ENCODE measurements at regions not wholly inside any gene's neighbourhood (a gene's known extent, or its start where the extent isn't known, plus 50 kb on each side); places are given as distances from the start of the nearest gene placed in this dataset.

GRCh38 chr12:127681151-127681754 is 585.7 kb upstream of the TMEM132C start:
- no peaks in the 10 kb centered on the region for H3K9me3 Mint-ChIP-seq (ENCODE audit: low read depth)
- no peaks in the 10 kb centered on the region for H3K4me1 Mint-ChIP-seq (ENCODE audit: low read depth)
- TF ChIP-seq CTCF (IDR thresholded peaks at IDR 0.05; ENCODE audit: unreplicated experiment) = no peak
- no peak overlapping the region for H3K27ac Mint-ChIP-seq
- H3K36me3 Mint-ChIP-seq (ENCODE audit: insufficient read depth) = no peaks in the 10 kb centered on the region
- H3K27me3 Mint-ChIP-seq = peaks cover 4% of the 10 kb centered on the region
- DNase-seq (ENCODE audit: low spot score, unreplicated experiment) = no peak
- no peak overlapping the region for H3K4me3 Mint-ChIP-seq (ENCODE audit: low read depth)

GRCh38 chr12:127685491-127685890 is 581.5 kb upstream of the TMEM132C start:
- Mint-ChIP-seq H3K27ac (no peak overlapping the region), H3K4me3 (ENCODE audit: low read depth) (no peak overlapping the region), H3K27me3 (peaks cover 4% of the 10 kb centered on the region), H3K36me3 (ENCODE audit: insufficient read depth) (no peaks in the 10 kb centered on the region), H3K4me1 (ENCODE audit: low read depth) (peaks cover 2% of the 10 kb centered on the region), H3K9me3 (ENCODE audit: low read depth) (no peaks in the 10 kb centered on the region)
- TF ChIP-seq CTCF (IDR thresholded peaks at IDR 0.05; ENCODE audit: unreplicated experiment) = no peak
- no peak for DNase-seq (ENCODE audit: low spot score, unreplicated experiment)

DNA sequence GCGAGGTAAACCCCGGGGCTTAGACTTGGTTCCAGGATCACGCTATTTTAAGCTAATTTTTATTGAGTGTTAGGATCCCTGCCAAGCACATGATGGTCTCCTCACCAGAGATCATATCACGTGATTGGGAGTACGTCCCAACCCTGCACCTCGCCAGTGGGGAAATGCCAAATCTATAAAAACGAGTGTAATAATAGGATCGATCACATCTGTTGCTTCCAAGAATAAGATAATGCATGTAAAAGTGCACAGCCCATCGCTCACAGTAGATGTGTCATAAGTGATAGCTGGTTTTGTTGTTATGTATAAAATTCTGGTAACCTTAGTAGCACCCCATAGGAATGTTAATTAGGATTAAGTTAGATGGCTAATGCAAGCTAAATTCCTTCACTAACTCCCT is 581.0 kb upstream of the TMEM132C start:
- H3K27me3 Mint-ChIP-seq = peaks cover 4% of the 10 kb centered on the region
- H3K9me3 Mint-ChIP-seq (ENCODE audit: low read depth) = no peaks in the 10 kb centered on the region
- no peak for DNase-seq (ENCODE audit: low spot score, unreplicated experiment)
- no peaks in the 10 kb centered on the region for H3K36me3 Mint-ChIP-seq (ENCODE audit: insufficient read depth)
- no peak overlapping the region for H3K27ac Mint-ChIP-seq
- H3K4me1 Mint-ChIP-seq (ENCODE audit: low read depth) = peaks cover 2% of the 10 kb centered on the region
- TF ChIP-seq CTCF (IDR thresholded peaks at IDR 0.05; ENCODE audit: unreplicated experiment) = no peak
- no peak overlapping the region for H3K4me3 Mint-ChIP-seq (ENCODE audit: low read depth)

GRCh38 chr12:127687181-127687580 is 579.8 kb upstream of the TMEM132C start:
- DNase-seq (ENCODE audit: low spot score, unreplicated experiment) = no peak
- H3K36me3 Mint-ChIP-seq (ENCODE audit: insufficient read depth) = no peaks in the 10 kb centered on the region
- H3K4me3 Mint-ChIP-seq (ENCODE audit: low read depth) = no peak overlapping the region
- no peaks in the 10 kb centered on the region for H3K9me3 Mint-ChIP-seq (ENCODE audit: low read depth)
- peaks cover 2% of the 10 kb centered on the region for H3K4me1 Mint-ChIP-seq (ENCODE audit: low read depth)
- no peaks in the 10 kb centered on the region for H3K27me3 Mint-ChIP-seq
- no peak for TF ChIP-seq CTCF (IDR thresholded peaks at IDR 0.05; ENCODE audit: unreplicated experiment)
- no peak overlapping the region for H3K27ac Mint-ChIP-seq

- Mint-ChIP-seq H3K9me3 (ENCODE audit: low read depth) (no peaks in the 10 kb centered on the region), H3K27ac (no peak overlapping the region), H3K4me3 (ENCODE audit: low read depth) (no peak overlapping the region), H3K4me1 (ENCODE audit: low read depth) (peaks cover 2% of the 10 kb centered on the region), H3K27me3 (no peaks in the 10 kb centered on the region), H3K36me3 (ENCODE audit: insufficient read depth) (no peaks in the 10 kb centered on the region)
- no peak for DNase-seq (ENCODE audit: low spot score, unreplicated experiment)
- no peak for TF ChIP-seq CTCF (IDR thresholded peaks at IDR 0.05; ENCODE audit: unreplicated experiment)
These were observed 578.0 kb upstream of the TMEM132C start for GRCh38 chr12:127688906-127689428.

Measured in progenitor cell of endocrine pancreas (in vitro differentiated cells).